ENCODE measurements at regions not wholly inside any gene's neighbourhood (a gene's known extent, or its start where the extent isn't known, plus 50 kb on each side); places are given as distances from the start of the nearest gene placed in this dataset.
"Not testable (repeated sequence)": the region's sequence is repeated elsewhere in the genome, so short reads cannot be mapped to it uniquely, and the experiment has no call there.

- no peak for DNase-seq (ENCODE audit: low spot score)
- POLR2A ChIA-PET = no interaction called here
Measured at GRCh38 chr18:77344786-77345500, 95.3 kb downstream of the GALR1 start.

GRCh38 chr18:77346208-77346810 is 96.7 kb downstream of the GALR1 start:
- no peaks in the 10 kb centered on the region for H3K9me3 ChIP-seq (ENCODE audit: low read length)
- no peaks in the 10 kb centered on the region for H4K20me1 ChIP-seq (ENCODE audit: insufficient read depth, low read length)
- no peak for DNase-seq (ENCODE audit: low spot score)
- H3K27ac ChIP-seq (ENCODE audit: low read depth, low read length, poor library complexity, severe bottlenecking) = no peak overlapping the region
- ChIA-PET POLR2A (no interaction called here), CTCF (ENCODE audit: unreplicated experiment) (no interaction called here)
- H3K79me2 ChIP-seq (ENCODE audit: insufficient read depth, low read depth, low read length) = no peaks in the 10 kb centered on the region
- no peak overlapping the region for H3K4me2 ChIP-seq (ENCODE audit: low read length)
- BruUV-seq (replicated peaks) = no TSS peak
- H3K4me1 ChIP-seq (ENCODE audit: insufficient read depth, low read length, poor library complexity, severe bottlenecking) = no peaks in the 10 kb centered on the region
- TF ChIP-seq EZH2phosphoT487 (IDR thresholded peaks at IDR 0.05; ENCODE audit: borderline replicate concordance, low read depth, low read length) = no peak
- TF ChIP-seq, protein P1, sequence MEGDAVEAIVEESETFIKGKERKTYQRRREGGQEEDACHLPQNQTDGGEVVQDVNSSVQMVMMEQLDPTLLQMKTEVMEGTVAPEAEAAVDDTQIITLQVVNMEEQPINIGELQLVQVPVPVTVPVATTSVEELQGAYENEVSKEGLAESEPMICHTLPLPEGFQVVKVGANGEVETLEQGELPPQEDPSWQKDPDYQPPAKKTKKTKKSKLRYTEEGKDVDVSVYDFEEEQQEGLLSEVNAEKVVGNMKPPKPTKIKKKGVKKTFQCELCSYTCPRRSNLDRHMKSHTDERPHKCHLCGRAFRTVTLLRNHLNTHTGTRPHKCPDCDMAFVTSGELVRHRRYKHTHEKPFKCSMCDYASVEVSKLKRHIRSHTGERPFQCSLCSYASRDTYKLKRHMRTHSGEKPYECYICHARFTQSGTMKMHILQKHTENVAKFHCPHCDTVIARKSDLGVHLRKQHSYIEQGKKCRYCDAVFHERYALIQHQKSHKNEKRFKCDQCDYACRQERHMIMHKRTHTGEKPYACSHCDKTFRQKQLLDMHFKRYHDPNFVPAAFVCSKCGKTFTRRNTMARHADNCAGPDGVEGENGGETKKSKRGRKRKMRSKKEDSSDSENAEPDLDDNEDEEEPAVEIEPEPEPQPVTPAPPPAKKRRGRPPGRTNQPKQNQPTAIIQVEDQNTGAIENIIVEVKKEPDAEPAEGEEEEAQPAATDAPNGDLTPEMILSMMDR (conservative IDR thresholded peaks at IDR 0.05; ENCODE audit: low read length) = no peak
- no peak overlapping the region for H2AFZ ChIP-seq (ENCODE audit: low read length)
- intact Hi-C loops (cut with micrococcal nuclease; ENCODE audit: unreplicated experiment) = no loop called here
- no peaks in the 10 kb centered on the region for H3K9me2 ChIP-seq (ENCODE audit: insufficient read depth, low read length)
- no peaks in the 10 kb centered on the region for H3K36me3 ChIP-seq (ENCODE audit: insufficient read depth, low read length)
- no peak overlapping the region for H3K4me3 ChIP-seq (ENCODE audit: low read depth, low read length, poor library complexity, severe bottlenecking)

More at GRCh38 chr18:77344786-77345500, 95.3 kb downstream of the GALR1 start:
- Histone ChIP-seq H3K9me2 (ENCODE audit: insufficient read depth, low read length) (no peaks in the 10 kb centered on the region), H3K4me2 (ENCODE audit: low read length) (no peak overlapping the region), H3K4me3 (ENCODE audit: low read depth, low read length, poor library complexity, severe bottlenecking) (no peak overlapping the region), H3K27ac (ENCODE audit: low read depth, low read length, poor library complexity, severe bottlenecking) (no peak overlapping the region), H4K20me1 (ENCODE audit: insufficient read depth, low read length) (no peaks in the 10 kb centered on the region), H3K4me1 (ENCODE audit: insufficient read depth, low read length, poor library complexity, severe bottlenecking) (no peaks in the 10 kb centered on the region), H3K9me3 (ENCODE audit: low read length) (no peaks in the 10 kb centered on the region), H3K79me2 (ENCODE audit: insufficient read depth, low read depth, low read length) (no peaks in the 10 kb centered on the region), H2AFZ (ENCODE audit: low read length) (no peak overlapping the region), H3K36me3 (ENCODE audit: insufficient read depth, low read length) (no peaks in the 10 kb centered on the region)
- CTCF ChIA-PET (ENCODE audit: unreplicated experiment) = no interaction called here
- intact Hi-C loops (cut with micrococcal nuclease; ENCODE audit: unreplicated experiment) = no loop called here
- TF ChIP-seq EZH2phosphoT487 (IDR thresholded peaks at IDR 0.05; ENCODE audit: borderline replicate concordance, low read depth, low read length) = no peak
- TF ChIP-seq, protein P1 (conservative IDR thresholded peaks at IDR 0.05; ENCODE audit: low read length) = no peak
- no TSS peak for BruUV-seq (replicated peaks)

DNA sequence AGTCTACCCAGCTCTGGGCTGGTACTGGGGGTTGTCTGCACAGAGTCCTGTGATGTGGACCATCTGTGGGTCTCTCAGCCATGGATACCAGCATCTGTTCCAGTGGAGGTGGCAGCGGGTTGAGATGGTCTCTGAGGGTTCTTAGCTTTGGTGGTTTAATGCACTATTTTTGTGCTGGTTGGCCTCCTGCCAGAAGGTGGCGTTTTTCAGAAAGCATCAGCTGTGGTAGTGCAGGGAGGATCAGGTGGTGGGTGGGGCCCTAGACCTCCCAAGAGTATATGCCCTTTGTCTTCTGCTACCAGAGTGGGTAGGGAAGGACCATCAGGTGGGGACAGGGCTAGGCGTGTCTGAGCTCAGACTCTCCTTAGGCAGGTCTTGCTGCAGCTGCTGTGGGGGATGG is 103.7 kb downstream of the GALR1 start:
- CTCF ChIA-PET (ENCODE audit: unreplicated experiment); H2AFZ ChIP-seq (ENCODE audit: low read length): not testable (repeated sequence)

More for the DNA sequence above, 103.7 kb downstream of the GALR1 start:
- H3K36me3 ChIP-seq (ENCODE audit: insufficient read depth, low read length); POLR2A ChIA-PET; H3K79me2 ChIP-seq (ENCODE audit: insufficient read depth, low read depth, low read length); H4K20me1 ChIP-seq (ENCODE audit: insufficient read depth, low read length); intact Hi-C loops (cut with micrococcal nuclease; ENCODE audit: unreplicated experiment); H3K27ac ChIP-seq (ENCODE audit: low read depth, low read length, poor library complexity, severe bottlenecking); BruUV-seq (replicated peaks); H3K4me1 ChIP-seq (ENCODE audit: insufficient read depth, low read length, poor library complexity, severe bottlenecking); H3K4me2 ChIP-seq (ENCODE audit: low read length); H3K9me3 ChIP-seq (ENCODE audit: low read length); H3K4me3 ChIP-seq (ENCODE audit: low read depth, low read length, poor library complexity, severe bottlenecking); H3K9me2 ChIP-seq (ENCODE audit: insufficient read depth, low read length): not testable (repeated sequence)
- TF ChIP-seq, protein P1 (conservative IDR thresholded peaks at IDR 0.05; ENCODE audit: low read length) = peak; percentile 33; the same call in 1 of the 2 replicates
- peak; percentile 7 for DNase-seq (ENCODE audit: low spot score)
